Activated T-cell treated with anti-CD3 and anti-CD28 coated beads for 24 hours (primary cell): ENCODE measurements at regions not wholly inside any gene's neighbourhood (a gene's known extent, or its start where the extent isn't known, plus 50 kb on each side); places are given as distances from the start of the nearest gene placed in this dataset.
A peak's percentile ranks its signal among the peaks of the same experiment; 100 is the strongest.
"Not testable (repeated sequence)": the region's sequence is repeated elsewhere in the genome, so short reads cannot be mapped to it uniquely, and the experiment has no call there.

Experiments used
- DNase-seq: peaks from one replicate; pipeline ENCODE4 v3.0.0-alpha.2; 2020; ENCODE audit warnings: low read depth

- DNase-seq = no peak
Measured at GRCh38 chr9:34793428-34793827, 83.5 kb upstream of the CCL21 start.

GRCh38 chr9:34783951-34784487 is 74.1 kb upstream of the CCL21 start:
- no peak for DNase-seq

GRCh38 chr9:34782372-34782771 is 72.4 kb upstream of the CCL21 start:
- no peak for DNase-seq

- DNase-seq = no peak
Measured at GRCh38 chr9:34777666-34778065, 67.7 kb upstream of the CCL21 start.

GRCh38 chr9:34773955-34774354 is 64.0 kb upstream of the CCL21 start:
- DNase-seq = no peak

- DNase-seq = no peak
Measured at GRCh38 chr9:34773306-34773910, 63.5 kb upstream of the CCL21 start.

- no peak for DNase-seq
Measured at GRCh38 chr9:34771007-34771406, 61.1 kb upstream of the CCL21 start.

GRCh38 chr9:34767087-34767486 is 57.2 kb upstream of the CCL21 start:
- DNase-seq = not testable (repeated sequence)

- peak; percentile 32 for DNase-seq
Measured at GRCh38 chr9:34760196-34761040, 50.5 kb upstream of the CCL21 start.
